Vagina (tissue), 2 donors: ENCODE measurements at regions not wholly inside any gene's neighbourhood (a gene's known extent, or its start where the extent isn't known, plus 50 kb on each side); places are given as distances from the start of the nearest gene placed in this dataset. TPM values are rescaled to one million over a fixed set of nuclear protein-coding genes. Genes with fewer than 3 reads are reported as not detected.

ENCODE experiments used
- DNase-seq, 2 donors: peaks; one replicate each; pipeline ENCODE4 v3.0.0-alpha.2; 2017; ENCODE audit errors: extremely low spot score in 2 of 2
- H3K27ac ChIP-seq: fragments of 200-600 bp; sonication (generic); one replicate; pipeline ENCODE4 v1.5.1; 2019
- H3K27me3 ChIP-seq: fragments of 200-600 bp; sonication (generic); one replicate; pipeline ENCODE4 v1.5.1; 2019
- H3K36me3 ChIP-seq, 2 donors: fragments of 200-600 bp; sonication (generic); one replicate each; pipeline ENCODE4 v1.5.1; 2017 to 2019
- H3K4me1 ChIP-seq: fragments of 200-600 bp; sonication (generic); one replicate; pipeline ENCODE4 v1.5.1; 2019
- H3K4me3 ChIP-seq, 2 donors: fragments of 200-600 bp; sonication (generic); 1 replicate in 1 of 2; 2 replicates in 1 of 2; pipeline ENCODE4 v1.5.1; 2016 to 2019
- H3K9me3 ChIP-seq: fragments of 200-600 bp; sonication (generic); one replicate; pipeline ENCODE4 v1.5.1; 2019
- POLR2A ChIP-seq, 2 donors: fragments of 450-650 bp; IDR thresholded peaks; one replicate each; pipeline ENCODE4 v1.6.1; 2017; ENCODE audit warnings: antibody characterized with exemption in 2 of 2, mild to moderate bottlenecking in 2 of 2, moderate library complexity in 2 of 2
- POLR2AphosphoS5 ChIP-seq, 2 donors: sonication (generic); formaldehyde crosslinking; IDR thresholded peaks; one replicate each; pipeline ENCODE4 v1.9.0; 2017; ENCODE audit warnings: antibody characterized with exemption in 2 of 2, mild to moderate bottlenecking in 2 of 2, low read depth in 1 of 2; ENCODE audit not compliant: insufficient read depth in 1 of 2
- intact Hi-C: fragments of 100-400 bp; cut with DNase I; formaldehyde crosslinking; loops from one replicate; pipeline ENCODE4 v1.15.1; 2023
- small RNA-seq: library from RNA; depleted of rRNA; stranded (forward); fragments of <200 nt; gene quantifications from one replicate; pipeline ENCODE3, GENCODE V24; 2016
- TF ChIP-seq, protein P1 (sequence below), 3 experiments: fragments of 450-650 bp in 2 of 3; fragments of 200-600 bp in 1 of 3; sonication (generic) in 1 of 3; IDR thresholded peaks; one replicate each; pipeline ENCODE4 v1.5.1; 2017 to 2019; ENCODE audit warnings: antibody characterized with exemption in 3 of 3, mild to moderate bottlenecking in 2 of 3, moderate library complexity in 2 of 3

DNA sequence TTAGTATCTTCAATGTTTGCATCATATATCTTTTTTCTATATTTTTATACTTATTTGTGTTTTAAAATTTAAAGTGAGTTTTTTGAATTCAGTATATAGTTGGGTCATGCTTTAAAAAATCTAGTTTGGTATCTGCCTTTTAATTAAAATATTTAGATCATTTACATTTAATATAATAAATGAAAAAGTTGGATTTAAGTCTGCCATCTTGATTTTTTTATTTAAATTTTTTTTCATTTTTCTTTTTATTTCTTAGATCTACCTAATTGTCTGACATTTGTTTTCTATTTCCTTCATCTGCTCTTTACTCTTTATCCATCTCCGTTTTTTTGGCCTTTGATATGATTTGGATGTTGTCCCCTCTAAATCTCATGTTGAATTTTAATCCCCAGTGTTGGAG, 50.0 kb upstream of the N4BP1 start:
- no peaks in the 10 kb centered on the region for H3K36me3 ChIP-seq

More for the DNA sequence above, 50.0 kb upstream of the N4BP1 start:
- intact Hi-C loops = no loop called here
- Histone ChIP-seq H3K9me3 (peaks cover 11% of the 10 kb centered on the region), H3K27me3 (no peaks in the 10 kb centered on the region), H3K4me3 (no peak overlapping the region), H3K27ac (no peak overlapping the region), H3K4me1 (no peaks in the 10 kb centered on the region)
- DNase-seq = no peak
- TF ChIP-seq POLR2AphosphoS5 (IDR thresholded peaks at IDR 0.05; ENCODE audit: insufficient read depth in 1 of 2, low read depth in 1 of 2) (no peak), POLR2A (IDR thresholded peaks at IDR 0.05) (no peak)
- TF ChIP-seq, protein P1, sequence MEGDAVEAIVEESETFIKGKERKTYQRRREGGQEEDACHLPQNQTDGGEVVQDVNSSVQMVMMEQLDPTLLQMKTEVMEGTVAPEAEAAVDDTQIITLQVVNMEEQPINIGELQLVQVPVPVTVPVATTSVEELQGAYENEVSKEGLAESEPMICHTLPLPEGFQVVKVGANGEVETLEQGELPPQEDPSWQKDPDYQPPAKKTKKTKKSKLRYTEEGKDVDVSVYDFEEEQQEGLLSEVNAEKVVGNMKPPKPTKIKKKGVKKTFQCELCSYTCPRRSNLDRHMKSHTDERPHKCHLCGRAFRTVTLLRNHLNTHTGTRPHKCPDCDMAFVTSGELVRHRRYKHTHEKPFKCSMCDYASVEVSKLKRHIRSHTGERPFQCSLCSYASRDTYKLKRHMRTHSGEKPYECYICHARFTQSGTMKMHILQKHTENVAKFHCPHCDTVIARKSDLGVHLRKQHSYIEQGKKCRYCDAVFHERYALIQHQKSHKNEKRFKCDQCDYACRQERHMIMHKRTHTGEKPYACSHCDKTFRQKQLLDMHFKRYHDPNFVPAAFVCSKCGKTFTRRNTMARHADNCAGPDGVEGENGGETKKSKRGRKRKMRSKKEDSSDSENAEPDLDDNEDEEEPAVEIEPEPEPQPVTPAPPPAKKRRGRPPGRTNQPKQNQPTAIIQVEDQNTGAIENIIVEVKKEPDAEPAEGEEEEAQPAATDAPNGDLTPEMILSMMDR (IDR thresholded peaks at IDR 0.05) = no peak

Small RNA genes lying in the stretch of these regions (small RNA-seq; reads per million reads assigned to genes)
- gene AC023827.1 = not detected
- not detected for gene MTND4LP25
- gene RNU6-257P = not detected
